Activated CD4-positive, alpha-beta T cell treated with anti-CD3 and anti-CD28 coated beads, Interleukin-2, Interleukin-6, amounts not matched to agents 100 ng/mL and 50 ng/mL, durations not matched to agents 16 hours and 8 hours (primary cell): ENCODE measurements at regions not wholly inside any gene's neighbourhood (a gene's known extent, or its start where the extent isn't known, plus 50 kb on each side); places are given as distances from the start of the nearest gene placed in this dataset.
A peak's percentile ranks its signal among the peaks of the same experiment; 100 is the strongest.
"Not testable (repeated sequence)": the region's sequence is repeated elsewhere in the genome, so short reads cannot be mapped to it uniquely, and the experiment has no call there.

Experiments used
- DNase-seq: peaks from one replicate; pipeline ENCODE4 v3.0.0-alpha.2; 2020

- no peak for DNase-seq
These were observed 62.7 kb upstream of the VIPR2 start for GRCh38 chr7:159207393-159207792.

DNA sequence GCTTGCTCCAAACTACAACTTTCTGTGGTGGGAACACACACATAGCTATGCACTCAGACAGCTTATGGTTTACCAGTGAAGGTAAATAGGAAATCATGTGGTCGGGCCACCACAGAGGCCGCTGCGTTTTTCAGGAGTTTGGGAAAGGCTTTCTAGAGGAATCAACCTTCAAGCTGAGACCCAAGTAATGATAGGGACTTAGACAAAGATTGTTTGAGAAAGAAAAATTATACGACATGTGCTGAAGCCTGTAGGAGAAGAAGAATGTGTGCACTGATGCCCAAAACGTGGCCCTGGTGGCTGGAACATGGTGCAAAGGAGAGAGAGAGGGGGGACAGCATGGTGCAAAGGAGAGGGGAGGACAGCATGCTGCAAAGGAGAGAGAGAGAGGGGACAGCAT, 61.2 kb upstream of the VIPR2 start:
- no peak for DNase-seq

DNA sequence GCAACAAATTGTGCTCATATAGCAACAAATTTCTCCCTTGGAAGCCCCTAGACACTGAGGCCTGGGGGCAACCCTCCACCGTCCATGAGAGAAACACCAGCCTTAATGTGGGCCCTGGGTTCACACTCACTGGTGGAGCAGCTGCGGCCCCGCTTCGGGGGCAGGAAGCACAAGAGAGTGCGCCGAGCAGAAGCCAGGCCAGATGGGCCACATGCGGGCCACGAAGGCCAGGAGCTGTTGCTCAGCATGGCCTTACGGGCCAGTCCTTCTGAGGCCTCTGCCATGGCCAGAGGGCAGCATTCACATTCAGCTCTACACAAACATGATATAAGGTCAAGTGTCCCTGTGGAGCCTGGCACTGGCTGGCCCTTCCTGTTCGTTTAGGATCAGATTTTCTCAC, 60.0 kb upstream of the VIPR2 start:
- DNase-seq: no peak

- not testable (repeated sequence) for DNase-seq
These were observed 58.6 kb upstream of the VIPR2 start for GRCh38 chr7:159203253-159203652.

- DNase-seq: no peak
These were observed 57.2 kb upstream of the VIPR2 start for GRCh38 chr7:159201722-159202330.

DNA sequence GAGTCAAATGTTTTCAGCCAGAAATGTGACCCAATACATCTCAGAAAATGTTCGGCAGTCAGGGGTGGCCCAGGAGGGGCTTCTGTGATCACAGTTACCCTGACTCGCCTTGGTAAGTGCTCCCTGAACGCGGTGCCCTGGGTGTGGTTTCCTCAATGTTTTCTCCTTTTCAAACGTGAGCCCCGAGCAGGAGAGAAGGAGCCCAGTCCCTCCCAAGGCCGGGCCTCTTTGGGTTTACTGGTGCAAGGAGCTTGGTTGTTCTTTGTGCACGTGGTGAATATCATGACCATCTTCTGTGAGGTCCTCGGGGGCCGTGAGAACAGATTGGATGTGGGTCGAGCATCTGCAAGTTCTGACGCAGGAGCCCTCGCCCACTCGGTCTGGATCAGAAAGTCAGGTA, 55.8 kb upstream of the VIPR2 start:
- DNase-seq: no peak

- DNase-seq: no peak
These were observed 53.5 kb upstream of the VIPR2 start for GRCh38 chr7:159198016-159198724.

GRCh38 chr7:159197066-159197975, 52.7 kb upstream of the VIPR2 start:
- peak; percentile 66 for DNase-seq

GRCh38 chr7:159196584-159196983, 51.9 kb upstream of the VIPR2 start:
- DNase-seq: no peak

- DNase-seq: peak; percentile 35
These were observed 51.3 kb upstream of the VIPR2 start for GRCh38 chr7:159195946-159196345.
